T-helper 1 cell treated with Interleukin-12 subunit alpha and Interleukin-12 subunit beta and Interleukin-4 antibody, amounts not matched to agents 30 ng/mL and 1 ng/mL, for 36 hours (primary cell): ENCODE measurements at regions not wholly inside any gene's neighbourhood (a gene's known extent, or its start where the extent isn't known, plus 50 kb on each side); places are given as distances from the start of the nearest gene placed in this dataset.

Source experiments
- intact Hi-C: fragments of 100-400 bp; cut with micrococcal nuclease; formaldehyde crosslinking; loops from one replicate; pipeline ENCODE4 v1.15.1; 2024

DNA sequence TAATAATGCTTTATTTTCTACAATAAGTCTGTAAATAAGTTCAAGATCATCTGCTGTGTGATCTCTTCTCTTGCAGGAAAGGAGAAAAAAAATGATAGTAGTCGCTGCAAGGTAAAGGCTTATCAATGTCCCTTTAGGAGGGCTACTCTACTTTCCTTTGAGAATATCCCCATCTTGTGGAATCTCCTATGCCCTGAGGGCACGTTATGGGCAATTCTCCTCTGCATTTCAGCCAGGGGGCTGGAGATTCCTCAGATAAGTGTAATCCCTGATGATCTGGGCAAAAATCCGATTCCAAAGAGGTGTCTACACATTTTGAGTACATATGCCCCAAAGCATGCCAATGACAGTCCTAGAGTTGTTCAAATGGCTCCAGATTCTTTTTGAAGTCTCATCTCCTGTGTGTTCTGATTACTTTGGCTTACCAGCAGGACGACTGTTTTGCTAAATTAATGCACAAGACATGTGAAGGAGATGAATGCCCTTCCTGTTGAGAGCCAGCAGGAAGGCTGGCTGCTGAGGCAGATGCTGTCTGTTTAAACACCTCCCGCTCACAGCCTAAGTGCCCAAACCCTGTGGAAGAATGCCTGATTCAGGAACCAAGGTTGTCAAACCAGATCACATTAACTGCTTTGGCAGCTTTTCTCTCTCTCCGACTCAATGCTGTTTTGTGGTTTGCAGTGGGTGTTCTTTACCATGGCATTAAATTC lies 171.2 kb upstream of the COL1A2 start:
- intact Hi-C loops, result no loop called here

DNA sequence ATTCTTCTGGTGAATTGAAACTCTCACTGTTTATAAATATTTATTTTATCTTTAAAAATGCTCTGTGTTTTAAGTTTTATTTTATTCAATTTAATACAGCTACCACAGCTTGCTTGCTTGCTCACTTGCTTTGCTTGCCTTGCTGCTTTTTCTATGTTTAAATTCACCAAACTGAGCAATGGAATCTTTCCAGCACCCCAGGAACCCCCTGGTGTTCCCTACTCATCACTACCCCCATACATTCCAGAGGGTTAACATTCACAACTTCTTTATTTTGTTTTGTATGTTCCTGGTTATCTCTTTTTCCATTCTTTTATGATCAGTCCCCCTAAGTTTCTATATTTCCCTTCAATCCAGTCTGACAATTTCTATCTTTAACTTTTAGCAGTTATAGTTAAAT lies 166.5 kb upstream of the COL1A2 start:
- intact Hi-C loops, result no loop called here

DNA sequence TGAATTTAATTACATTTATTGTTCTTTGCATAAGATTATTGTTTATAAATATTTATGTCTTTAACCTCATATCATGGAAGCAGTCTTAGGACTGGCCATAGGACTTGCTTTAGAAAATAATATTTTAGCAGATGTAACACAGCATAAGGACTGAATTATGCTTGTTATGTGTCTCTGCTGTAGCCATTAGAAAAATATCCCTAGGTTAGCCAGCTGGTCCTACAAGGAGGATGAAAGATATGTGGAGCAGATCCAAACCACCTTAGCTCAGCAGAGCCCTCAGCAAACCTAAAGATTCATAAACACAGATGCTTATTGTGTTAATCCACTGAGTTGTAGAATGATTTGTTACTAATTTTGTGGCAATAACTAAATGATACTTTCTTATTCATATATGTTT lies 166.0 kb upstream of the COL1A2 start:
- intact Hi-C loops, result no loop called here

DNA sequence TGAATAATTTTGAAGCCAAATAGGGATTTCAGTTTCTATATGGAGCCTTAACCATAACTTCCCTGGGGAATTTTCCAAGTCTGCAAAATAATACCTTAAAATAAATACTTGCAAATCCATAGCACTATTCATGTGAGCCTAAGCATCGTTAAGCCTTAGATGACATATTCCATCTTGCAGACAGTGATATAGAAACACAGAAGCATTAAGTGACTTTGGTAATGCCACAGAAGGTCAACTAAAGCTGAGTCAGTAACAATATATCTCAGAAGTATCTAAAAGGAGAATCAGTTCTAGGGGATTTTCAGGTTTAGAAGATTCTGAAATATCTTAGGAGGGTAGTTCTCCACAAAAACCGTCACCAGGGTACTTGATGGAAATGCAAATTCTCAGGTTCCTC lies 163.4 kb upstream of the COL1A2 start:
- intact Hi-C loops, result no loop called here

DNA sequence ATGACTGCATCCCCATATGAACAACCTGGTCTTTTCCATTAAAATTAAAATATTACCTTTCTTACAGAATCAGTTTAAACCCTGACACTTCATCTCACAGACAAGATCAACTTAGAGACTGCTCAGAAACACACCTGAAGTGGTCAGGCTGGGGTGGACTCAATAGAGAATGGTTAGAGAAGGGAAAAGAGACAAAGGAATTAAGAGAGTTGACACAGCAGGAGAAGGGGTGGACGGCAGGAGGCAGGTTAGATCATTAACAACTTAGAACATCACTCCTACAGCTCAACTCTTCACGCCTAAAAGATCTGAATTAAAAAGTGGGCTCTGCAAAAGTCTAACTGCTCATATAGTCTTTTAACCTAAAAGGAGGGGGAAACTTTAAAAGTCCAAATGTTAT lies 157.7 kb upstream of the COL1A2 start:
- intact Hi-C loops, result no loop called here

DNA sequence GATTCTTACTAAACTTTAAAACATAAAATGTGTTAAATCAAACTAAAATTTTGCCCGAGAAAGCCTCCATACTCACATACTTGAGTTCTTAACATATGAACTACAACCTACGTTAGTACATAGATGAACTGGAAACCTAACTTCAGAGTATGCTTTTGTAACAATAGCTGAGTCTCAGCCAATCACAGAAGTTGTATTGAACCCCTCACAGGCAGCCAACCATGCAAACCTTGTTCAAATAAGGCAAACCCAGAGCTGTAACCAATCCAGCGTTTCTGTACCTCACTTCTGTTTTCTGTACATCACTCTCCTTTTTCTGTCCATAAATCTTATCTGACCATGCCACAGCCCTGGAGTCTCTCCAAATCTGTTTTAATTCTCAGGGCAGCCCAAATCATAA lies 157.3 kb upstream of the COL1A2 start:
- intact Hi-C loops, result no loop called here

DNA sequence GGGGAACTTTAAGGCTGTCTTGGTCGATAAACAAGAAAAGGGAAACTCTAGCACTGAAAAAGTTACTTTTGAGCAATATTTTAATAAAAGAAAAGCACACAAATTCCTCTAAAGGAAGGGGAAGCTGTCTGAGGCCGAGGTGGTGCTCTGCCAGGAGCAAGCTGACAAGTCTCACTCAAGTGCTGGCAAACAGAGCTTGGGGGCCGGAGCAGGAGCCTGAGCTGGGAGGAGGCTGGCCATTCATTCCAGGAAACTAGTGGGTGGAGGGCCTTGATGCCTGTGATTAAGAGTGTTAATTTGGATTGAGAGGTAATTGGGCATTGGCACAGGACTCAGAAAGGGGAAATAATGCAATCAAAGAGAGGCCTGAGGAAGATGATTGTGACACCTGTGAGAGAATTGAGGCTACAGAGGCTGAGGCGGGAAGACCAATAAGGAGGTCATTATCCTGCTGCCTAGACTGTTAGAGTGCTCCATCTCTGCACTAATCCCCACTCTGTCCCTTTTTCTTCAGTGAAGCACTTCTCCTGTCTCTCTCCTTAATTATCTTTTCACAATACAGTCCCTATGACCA lies 154.9 kb upstream of the COL1A2 start:
- intact Hi-C loops, result no loop called here

DNA sequence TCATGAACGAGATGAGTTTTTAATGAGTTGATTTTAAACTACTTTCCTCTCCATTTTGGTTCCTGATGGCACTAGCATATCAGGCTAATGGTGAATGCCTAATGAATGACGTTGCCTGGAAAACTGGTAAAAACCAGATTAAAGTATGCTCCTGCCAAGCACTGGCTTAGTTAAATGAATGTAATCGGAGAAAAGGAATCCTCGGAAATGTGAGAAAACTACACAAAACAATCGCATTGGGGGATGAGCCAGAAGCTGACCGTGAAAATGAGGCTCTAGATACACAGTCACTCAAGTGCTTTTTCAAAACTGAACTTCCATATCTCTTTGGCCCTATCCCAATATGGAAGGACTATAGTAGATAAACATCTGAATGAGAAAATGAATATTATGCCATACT lies 153.8 kb upstream of the COL1A2 start:
- intact Hi-C loops, result no loop called here

DNA sequence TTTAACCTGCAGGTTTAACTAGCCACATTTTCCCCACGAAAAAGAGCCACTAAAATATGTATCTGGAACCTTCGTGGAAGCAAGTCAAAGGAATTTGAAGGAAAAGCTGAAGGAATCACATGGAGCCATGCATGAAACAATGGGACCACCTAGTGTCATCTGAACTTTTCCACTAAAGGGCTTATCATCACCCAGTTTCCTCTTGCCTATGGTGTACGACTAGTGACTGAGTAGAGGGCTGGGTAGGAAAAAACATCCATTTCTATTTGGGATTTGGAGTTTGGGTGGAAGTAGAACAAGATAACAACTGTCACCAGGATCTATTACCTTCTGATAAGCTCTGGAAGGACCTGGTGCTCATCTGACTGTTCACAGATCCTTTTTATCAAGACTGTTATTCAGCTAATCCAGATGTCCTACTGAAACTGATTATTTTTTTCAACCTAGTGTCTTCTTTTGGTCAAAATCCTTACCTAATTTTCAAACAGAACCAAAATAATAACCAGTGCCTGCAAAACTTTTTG lies 153.2 kb upstream of the COL1A2 start:
- intact Hi-C loops, result no loop called here

DNA sequence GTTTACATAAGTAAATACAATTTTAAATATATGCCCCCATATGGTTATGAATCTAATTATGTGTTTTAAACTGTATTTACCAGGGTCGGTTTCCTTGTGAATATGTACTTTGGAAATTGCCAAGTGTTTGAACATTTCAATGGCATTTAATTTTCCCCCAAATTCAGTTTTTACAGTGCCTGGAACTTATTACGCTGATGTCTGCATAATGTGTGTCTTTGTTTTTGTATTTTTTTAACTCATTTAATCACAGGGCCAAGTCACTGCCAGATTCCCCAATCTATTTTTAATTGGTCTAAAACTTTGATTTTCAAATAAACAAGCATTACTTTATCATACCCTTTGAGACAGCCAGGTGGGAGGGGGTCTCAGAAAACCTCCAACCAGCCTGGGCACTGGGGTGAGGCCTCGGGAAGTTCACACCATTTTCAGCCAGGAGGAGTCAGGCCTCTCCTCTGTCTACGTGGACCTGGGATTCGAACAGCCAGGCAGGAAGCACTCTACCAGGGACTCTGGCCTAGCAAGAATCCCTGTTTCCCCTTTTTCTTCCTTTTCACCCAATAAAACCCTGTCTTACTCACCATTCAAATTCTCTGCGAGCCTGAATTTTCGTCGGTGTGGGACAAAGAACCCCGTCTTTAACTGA lies 151.5 kb upstream of the COL1A2 start:
- intact Hi-C loops, result no loop called here

DNA sequence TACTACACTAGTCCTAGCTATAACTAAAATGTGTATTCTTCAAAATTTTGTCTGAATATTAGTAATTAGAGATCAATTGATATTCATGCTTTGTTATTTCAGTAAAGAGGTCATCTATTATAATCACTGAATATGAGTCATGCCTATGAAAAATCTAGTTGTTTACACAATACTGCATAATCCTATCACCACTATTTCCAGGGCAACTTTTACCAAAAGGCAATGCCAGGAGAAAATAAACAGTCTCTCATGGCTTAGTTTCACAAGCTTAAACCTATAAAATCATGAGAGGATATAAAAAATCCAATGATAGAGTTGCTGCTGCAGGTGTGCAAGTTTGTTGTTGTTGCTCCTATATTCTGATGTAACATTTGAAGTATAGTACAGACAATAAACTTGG lies 149.9 kb upstream of the COL1A2 start:
- intact Hi-C loops, result no loop called here

DNA sequence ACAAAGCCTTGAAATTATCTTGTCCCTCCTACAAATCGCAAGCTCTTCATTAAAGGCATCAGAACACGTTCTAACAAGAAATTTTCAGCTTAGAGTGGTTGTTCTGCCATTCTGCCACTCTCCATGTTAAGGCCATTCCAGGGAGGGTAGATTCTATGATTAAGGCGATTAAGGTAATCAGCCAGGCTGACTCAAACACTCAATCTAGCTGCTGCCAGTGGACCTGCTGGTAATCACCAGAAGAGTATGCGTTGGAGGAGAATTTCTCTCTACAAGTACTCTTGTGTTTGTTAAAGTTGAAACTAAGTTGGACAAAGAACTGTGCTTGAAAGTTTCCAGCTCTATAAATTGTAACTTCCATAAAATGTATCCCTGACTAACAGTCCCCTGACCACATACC lies 149.2 kb upstream of the COL1A2 start:
- intact Hi-C loops, result no loop called here

DNA sequence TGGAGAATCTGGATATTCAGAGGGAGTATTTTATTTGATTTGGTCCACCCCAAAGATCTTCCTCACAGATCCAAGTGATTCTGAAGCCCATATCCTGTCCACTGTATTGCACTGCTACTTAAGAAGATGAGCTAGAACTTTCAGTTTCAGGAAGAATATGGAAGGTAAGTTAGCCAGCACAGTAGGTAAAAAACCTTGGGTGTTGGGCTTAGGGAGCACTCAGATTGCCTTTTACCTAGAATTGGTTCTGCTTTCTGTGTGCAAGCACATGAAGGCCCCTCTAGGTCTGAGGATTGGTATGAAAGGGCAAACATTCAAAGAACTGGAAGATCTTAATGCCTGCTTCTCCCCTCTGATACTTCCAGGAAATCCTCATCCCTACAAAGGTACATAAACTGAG lies 146.7 kb upstream of the COL1A2 start:
- intact Hi-C loops, result no loop called here

DNA sequence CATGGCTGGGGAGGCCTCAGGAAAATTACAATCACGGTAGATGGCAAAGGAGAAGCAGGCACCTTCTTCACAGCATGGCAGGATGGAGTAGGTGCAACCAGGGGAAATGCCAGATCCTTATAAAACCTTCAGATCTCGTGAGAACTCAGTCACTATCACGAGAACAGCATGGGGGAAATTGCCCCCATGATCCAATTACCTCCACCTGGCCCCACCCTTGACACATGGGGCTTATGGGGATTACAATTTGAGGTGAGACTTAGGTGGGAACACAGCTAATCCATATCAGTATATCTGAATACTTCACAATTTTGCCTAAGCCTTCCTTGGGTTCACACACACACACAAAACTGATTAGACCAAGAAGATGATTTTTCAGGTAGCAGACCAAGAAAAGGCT lies 145.1 kb upstream of the COL1A2 start:
- intact Hi-C loops, result no loop called here

DNA sequence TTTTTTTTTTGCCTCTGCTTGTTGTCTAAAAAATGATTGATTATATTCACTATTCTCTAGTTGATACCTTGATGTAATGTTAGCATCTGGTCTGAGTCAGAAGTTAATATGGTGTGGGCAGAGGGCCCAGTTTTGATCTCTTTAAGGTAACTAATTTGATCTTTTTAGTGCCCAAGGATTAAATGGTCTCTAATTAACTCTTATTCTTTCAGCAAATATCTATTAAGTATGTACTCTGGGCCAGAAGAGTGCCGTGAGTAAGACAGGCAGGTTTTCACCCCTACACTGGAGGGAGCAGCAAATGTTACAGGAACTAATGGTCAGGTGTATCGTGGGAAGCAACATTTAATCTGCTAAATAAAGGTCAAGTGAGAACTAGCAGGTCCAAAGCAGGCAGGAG lies 144.6 kb upstream of the COL1A2 start:
- intact Hi-C loops, result no loop called here

DNA sequence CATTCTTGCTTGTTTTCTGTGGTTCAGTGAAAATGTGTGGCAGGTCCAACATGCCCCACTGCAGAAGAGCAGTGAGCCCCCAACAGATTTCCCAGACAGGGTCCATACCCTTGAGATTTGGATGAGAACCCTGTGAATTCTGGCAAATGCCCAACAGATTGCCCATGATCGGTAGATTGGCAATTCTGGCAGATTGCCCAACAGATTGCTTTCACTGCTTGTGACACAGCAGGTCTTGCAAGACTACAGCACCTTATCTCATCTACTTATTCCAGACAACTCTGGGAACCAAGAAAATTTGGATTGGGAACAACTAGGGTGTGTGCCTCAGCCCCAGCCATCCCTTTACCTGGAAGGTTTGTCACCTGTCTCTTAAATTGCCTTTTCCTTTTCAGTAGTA lies 143.7 kb upstream of the COL1A2 start:
- intact Hi-C loops, result no loop called here

DNA sequence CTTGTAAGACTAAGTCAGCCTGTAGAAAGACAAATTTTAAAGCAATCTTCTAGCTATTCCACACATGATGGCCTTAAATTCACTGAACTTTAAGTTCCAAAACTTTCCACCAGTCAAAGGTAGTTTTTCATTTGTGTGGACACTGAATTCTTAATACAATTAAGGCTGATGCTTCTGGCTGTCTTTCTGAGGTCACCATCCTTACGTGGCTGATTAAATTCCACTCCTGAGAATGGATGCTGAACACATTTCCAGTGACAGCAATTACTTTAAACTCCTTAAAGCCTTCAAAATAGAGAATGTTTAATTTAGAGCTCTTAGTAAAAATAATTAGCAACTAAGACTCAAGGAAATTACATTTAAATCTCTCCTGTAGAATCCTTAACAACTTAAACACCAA lies 142.6 kb upstream of the COL1A2 start:
- intact Hi-C loops, result no loop called here

DNA sequence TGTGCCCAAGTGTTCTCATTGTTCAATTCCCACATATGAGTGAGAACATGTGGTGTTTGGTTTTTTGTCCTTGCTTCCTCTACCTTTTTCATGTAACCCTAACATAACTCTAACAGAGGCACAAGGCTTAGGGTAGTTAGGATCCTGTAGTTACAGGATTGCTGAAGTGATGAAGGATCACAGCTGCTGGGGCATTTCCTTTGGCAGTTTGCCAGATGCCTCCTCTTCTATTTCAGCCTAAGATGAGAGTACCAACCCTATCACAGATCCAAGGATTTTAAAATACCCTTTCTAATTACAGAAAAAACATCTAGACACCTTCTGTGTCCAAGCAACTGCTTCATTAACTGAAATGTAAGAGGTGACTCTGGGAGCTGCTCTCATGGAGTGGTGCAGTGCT lies 141.7 kb upstream of the COL1A2 start:
- intact Hi-C loops, result no loop called here

DNA sequence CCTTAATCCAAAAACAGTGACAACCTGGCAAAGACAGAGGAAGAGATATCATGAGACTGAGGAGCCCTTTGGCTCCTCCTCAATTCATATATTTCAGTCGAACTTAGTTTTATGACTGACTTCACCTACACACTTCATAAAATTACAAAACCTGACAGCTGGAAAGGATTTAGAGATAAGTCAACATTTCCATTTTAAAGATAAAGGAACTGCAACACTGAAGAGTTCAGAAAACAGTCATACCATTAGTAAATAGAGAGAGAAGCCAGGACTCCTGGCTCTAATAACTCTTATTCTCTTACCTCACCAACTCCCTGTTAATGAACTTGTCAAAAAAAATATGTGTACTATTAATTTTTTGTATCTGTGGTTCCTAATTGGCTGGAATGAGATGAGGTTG lies 141.0 kb upstream of the COL1A2 start:
- intact Hi-C loops, result no loop called here

DNA sequence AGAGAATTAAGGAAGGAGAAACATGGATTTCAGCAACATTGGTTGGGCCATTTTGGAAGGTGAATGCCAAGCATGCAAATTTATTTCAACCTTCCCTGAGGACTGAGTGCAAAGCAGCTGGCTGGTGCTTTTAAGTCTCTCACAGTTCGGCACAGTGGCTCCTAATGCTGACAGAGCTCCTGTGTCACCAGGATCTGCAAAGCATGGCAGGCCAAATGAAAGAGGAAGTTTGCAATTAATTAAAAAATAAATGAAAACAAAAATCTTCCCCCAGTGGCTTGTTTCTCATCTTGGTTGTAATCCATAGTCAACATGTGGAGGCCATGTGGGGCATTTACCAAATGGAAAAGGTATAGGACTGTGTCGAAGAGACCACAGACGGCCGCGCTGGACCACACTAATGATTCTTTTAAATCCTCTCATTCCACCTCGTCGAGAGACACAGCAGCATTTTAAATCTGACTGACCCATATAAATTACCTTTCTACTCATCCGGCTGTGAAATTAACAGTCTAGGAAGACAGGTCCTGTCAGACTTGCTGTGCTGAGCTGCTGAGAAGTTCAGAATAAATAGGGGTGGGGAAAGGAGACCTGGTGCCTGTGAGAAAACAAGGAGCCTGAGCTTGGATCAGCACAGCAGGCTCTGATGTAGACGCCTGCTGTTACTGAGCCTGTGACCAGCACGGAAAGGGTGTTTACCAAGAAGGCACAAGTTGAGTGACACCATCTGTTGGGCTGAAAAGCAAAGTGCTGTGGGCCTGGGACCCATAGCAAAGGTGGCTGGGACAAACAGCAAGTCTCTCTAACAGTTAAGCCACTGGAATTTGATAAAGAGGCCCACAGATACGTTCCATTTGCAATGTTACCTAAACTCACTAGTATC lies 136.0 kb upstream of the COL1A2 start:
- intact Hi-C loops, result no loop called here

DNA sequence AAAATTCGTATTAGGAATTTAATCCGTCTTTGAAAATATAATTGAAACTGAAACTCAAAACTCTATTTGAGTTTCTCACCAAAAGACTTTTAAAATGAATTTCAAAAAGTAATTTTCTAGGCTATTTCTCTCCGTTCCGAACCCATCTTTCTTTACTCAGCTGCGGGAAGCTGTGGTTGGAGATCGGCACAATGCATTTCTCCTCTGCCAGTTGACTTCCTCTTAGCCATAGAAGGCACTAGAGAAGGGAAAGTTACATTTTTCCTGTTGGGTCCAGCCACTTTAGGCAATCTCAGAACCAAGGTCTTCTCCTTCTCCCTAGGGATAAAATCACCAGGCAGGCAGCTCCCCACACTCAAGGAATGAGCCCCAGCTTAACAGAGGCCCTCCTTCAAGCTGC lies 133.6 kb upstream of the COL1A2 start:
- intact Hi-C loops, result no loop called here

DNA sequence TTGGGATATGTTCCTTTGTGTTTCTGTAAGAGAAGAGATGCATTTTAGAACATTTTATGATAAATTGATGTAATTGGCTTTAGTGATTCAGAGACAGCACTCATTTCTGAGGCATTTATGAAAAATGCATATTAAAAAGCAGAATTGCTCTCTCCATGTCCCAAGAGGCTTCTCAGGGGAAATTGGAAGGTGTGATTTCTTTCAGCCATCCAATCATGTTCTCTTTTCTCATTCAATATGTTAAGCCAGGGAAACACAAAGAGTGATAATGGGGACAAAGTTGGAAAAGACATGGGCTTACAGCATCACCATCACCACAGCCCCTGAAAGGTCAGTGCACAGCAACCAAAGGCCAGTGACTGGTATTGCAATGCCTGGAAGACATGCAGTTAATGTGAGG lies 129.9 kb upstream of the COL1A2 start:
- intact Hi-C loops, result no loop called here
